DOHH2 (cell line): ENCODE measurements at regions not wholly inside any gene's neighbourhood (a gene's known extent, or its start where the extent isn't known, plus 50 kb on each side); places are given as distances from the start of the nearest gene placed in this dataset.

ENCODE experiments used
- EZH2phosphoT487 ChIP-seq: fragments of 200-600 bp; sonication (generic); IDR thresholded peaks from 2 replicates; pipeline ENCODE4 v1.6.1; 2017; ENCODE audit warnings: borderline replicate concordance, mild to moderate bottlenecking, antibody characterized with exemption, low read length, moderate library complexity, mixed read lengths
- TF ChIP-seq, protein P1 (sequence below): fragments of 200-600 bp; sonication (generic); IDR thresholded peaks from one replicate; pipeline ENCODE4 v1.5.1; 2014; ENCODE audit warnings: antibody characterized with exemption, mild to moderate bottlenecking, low read depth, low read length; ENCODE audit not compliant: poor library complexity, severe bottlenecking

DNA sequence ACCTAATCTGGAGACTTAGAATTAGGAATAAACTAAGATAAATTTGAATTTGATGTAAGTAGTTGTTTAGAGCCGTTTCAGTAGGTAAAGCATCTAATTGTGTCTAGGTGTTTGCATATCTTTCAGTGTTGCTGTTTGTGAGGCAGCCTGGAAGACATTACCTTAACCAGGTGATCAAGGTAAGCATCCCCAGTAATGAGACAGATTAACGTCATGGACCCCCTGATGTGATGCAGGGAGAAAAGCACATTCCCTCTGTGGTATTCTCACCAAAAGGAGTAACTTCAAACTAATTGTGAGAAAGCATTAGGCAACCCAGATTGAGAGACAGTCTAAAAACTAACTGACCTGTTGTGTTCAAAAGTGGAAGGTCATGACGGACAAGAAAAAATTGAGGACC, 251.6 kb downstream of the NUAK1 start:
- TF ChIP-seq, protein P1, sequence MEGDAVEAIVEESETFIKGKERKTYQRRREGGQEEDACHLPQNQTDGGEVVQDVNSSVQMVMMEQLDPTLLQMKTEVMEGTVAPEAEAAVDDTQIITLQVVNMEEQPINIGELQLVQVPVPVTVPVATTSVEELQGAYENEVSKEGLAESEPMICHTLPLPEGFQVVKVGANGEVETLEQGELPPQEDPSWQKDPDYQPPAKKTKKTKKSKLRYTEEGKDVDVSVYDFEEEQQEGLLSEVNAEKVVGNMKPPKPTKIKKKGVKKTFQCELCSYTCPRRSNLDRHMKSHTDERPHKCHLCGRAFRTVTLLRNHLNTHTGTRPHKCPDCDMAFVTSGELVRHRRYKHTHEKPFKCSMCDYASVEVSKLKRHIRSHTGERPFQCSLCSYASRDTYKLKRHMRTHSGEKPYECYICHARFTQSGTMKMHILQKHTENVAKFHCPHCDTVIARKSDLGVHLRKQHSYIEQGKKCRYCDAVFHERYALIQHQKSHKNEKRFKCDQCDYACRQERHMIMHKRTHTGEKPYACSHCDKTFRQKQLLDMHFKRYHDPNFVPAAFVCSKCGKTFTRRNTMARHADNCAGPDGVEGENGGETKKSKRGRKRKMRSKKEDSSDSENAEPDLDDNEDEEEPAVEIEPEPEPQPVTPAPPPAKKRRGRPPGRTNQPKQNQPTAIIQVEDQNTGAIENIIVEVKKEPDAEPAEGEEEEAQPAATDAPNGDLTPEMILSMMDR, result no peak
- TF ChIP-seq EZH2phosphoT487, result no peak
